NCI-H524 treated with DMSO at 0.1 percent for 48 hours (cell line): ENCODE measurements at regions not wholly inside any gene's neighbourhood (a gene's known extent, or its start where the extent isn't known, plus 50 kb on each side); places are given as distances from the start of the nearest gene placed in this dataset.
"Not testable (repeated sequence)": the region's sequence is repeated elsewhere in the genome, so short reads cannot be mapped to it uniquely, and the experiment has no call there.

Experiments used
- DNase-seq: peaks from one replicate; lab custom pipeline; 2025; lab: John Stamatoyannopoulos, UW

- no peak for DNase-seq
Observed at GRCh38 chr6:167392631-167393316, 67.9 kb downstream of the TTLL2 start.

GRCh38 chr6:167393731-167394130, 68.8 kb downstream of the TTLL2 start:
- DNase-seq, result no peak

GRCh38 chr6:167394339-167394738, 69.5 kb downstream of the TTLL2 start:
- no peak for DNase-seq

GRCh38 chr6:167394820-167395219, 69.9 kb downstream of the TTLL2 start:
- no peak for DNase-seq

- DNase-seq, result no peak
Observed at GRCh38 chr6:167396068-167396658, 71.3 kb downstream of the TTLL2 start.

GRCh38 chr6:167396659-167397490, 72.0 kb downstream of the TTLL2 start:
- DNase-seq, result no peak

GRCh38 chr6:167397712-167398111, 72.8 kb downstream of the TTLL2 start:
- DNase-seq, result no peak

GRCh38 chr6:167398214-167399050, 73.5 kb downstream of the TTLL2 start:
- DNase-seq, result no peak

GRCh38 chr6:167399051-167399387, 74.1 kb downstream of the TTLL2 start:
- DNase-seq, result no peak

GRCh38 chr6:167399599-167399998, 74.7 kb downstream of the TTLL2 start:
- DNase-seq, result no peak

- DNase-seq, result no peak
Observed at GRCh38 chr6:167400482-167401138, 75.7 kb downstream of the TTLL2 start.

GRCh38 chr6:167401525-167402194, 76.8 kb downstream of the TTLL2 start:
- DNase-seq, result no peak

- no peak for DNase-seq
Observed at GRCh38 chr6:167402195-167402686, 77.4 kb downstream of the TTLL2 start.

GRCh38 chr6:167403427-167403826, 78.5 kb downstream of the TTLL2 start:
- no peak for DNase-seq

GRCh38 chr6:167404385-167405049, 79.6 kb downstream of the TTLL2 start:
- no peak for DNase-seq

GRCh38 chr6:167405778-167406532, 81.1 kb downstream of the TTLL2 start:
- no peak for DNase-seq

- DNase-seq, result not testable (repeated sequence)
Observed at GRCh38 chr6:167406533-167407238, 81.8 kb downstream of the TTLL2 start.

GRCh38 chr6:167407239-167408064, 82.6 kb downstream of the TTLL2 start:
- DNase-seq, result no peak
